ENCODE measurements at regions not wholly inside any gene's neighbourhood (a gene's known extent, or its start where the extent isn't known, plus 50 kb on each side); places are given as distances from the start of the nearest gene placed in this dataset.

DNA sequence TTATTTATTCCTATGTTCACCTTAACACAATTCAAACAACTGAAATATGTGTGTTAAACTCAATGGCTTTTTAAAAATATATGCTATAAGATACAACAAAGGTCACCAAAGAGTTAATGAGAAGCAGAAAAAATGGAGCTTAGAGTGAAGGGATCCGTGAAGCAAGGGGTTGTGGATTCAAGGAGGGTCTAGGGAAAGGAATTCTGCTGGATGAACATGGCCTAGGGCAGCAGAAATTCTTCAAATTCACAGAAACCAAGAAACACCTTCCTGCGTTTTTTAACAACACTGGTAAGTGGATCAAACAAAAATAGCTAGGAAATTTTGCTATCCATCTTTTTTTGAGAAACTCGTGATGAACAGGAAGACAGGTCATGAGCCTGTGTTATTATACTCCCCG, 59.3 kb upstream of the PLSCR5 start:
- FAIRE-seq (no peak), DNase-seq (ENCODE audit: insufficient read length, low spot score) (no peak)
- no peak for TF ChIP-seq SPI1 (IDR thresholded peaks at IDR 0.05; ENCODE audit: low read depth, low read length)
- TF ChIP-seq TAF1 (IDR thresholded peaks at IDR 0.05; ENCODE audit: low read depth, low read length): no peak
- no peak for TF ChIP-seq POLR2A (IDR thresholded peaks at IDR 0.05; ENCODE audit: low read depth, low read length)
- TF ChIP-seq POLR2AphosphoS5 (IDR thresholded peaks at IDR 0.05; ENCODE audit: low read depth, low read length): no peak
- no peak for TF ChIP-seq PAX5 (IDR thresholded peaks at IDR 0.05; ENCODE audit: insufficient read depth, low read length, severe bottlenecking)
- no peak for TF ChIP-seq POU2F2 (IDR thresholded peaks at IDR 0.05; ENCODE audit: low read depth, low read length)

GRCh38 chr3:146658841-146659240, 53.7 kb upstream of the PLSCR5 start:
- DNase-seq (ENCODE audit: insufficient read length, low spot score) (no peak), FAIRE-seq (no peak)
- TF ChIP-seq POU2F2 (IDR thresholded peaks at IDR 0.05; ENCODE audit: low read depth, low read length): no peak
- TF ChIP-seq SPI1 (IDR thresholded peaks at IDR 0.05; ENCODE audit: low read depth, low read length): no peak
- no peak for TF ChIP-seq POLR2A (IDR thresholded peaks at IDR 0.05; ENCODE audit: low read depth, low read length)
- TF ChIP-seq POLR2AphosphoS5 (IDR thresholded peaks at IDR 0.05; ENCODE audit: low read depth, low read length): no peak
- no peak for TF ChIP-seq PAX5 (IDR thresholded peaks at IDR 0.05; ENCODE audit: insufficient read depth, low read length, severe bottlenecking)
- TF ChIP-seq TAF1 (IDR thresholded peaks at IDR 0.05; ENCODE audit: low read depth, low read length): no peak

DNA sequence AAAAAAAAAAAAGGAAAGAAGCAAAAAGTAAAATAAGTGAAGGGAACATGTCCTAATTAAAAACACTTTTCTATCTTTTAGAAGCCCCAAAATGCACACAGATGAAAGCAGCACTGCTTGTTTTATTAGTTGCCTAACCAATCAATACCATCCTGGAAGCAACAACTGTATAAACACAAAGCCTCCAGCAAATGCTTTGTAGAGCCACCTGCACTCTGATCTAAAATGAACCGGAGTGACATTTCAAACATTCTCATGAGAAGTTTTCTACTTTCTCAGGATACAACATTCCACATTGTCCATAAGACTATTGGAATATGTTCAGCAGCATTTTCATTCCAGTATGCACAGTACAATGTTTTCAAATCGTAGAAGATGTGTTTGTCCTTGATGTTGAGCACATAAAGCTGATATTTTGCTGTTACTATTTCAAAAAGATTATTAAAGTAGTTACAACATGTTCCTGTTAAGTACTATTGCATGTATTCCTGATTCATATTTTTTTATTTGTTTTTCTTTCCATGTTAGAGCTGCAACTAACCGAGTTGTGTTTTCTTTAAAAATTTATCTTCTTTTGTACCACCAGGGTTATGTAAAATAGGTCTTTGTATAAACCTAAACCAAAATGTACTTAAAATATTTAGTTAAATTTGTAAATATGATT, 50.3 kb upstream of the PLSCR5 start:
- no peak for TF ChIP-seq PAX5 (IDR thresholded peaks at IDR 0.05; ENCODE audit: insufficient read depth, low read length, severe bottlenecking)
- no peak for TF ChIP-seq POLR2AphosphoS5 (IDR thresholded peaks at IDR 0.05; ENCODE audit: low read depth, low read length)
- TF ChIP-seq POU2F2 (IDR thresholded peaks at IDR 0.05; ENCODE audit: low read depth, low read length): no peak
- TF ChIP-seq SPI1 (IDR thresholded peaks at IDR 0.05; ENCODE audit: low read depth, low read length): no peak
- no peak for TF ChIP-seq POLR2A (IDR thresholded peaks at IDR 0.05; ENCODE audit: low read depth, low read length)
- no peak for TF ChIP-seq TAF1 (IDR thresholded peaks at IDR 0.05; ENCODE audit: low read depth, low read length)
- no peak for FAIRE-seq
- no peak for DNase-seq (ENCODE audit: insufficient read length, low spot score)

Measured in GM12891 (cell line).